SU-DHL-6 (cell line): ENCODE measurements at regions not wholly inside any gene's neighbourhood (a gene's known extent, or its start where the extent isn't known, plus 50 kb on each side); places are given as distances from the start of the nearest gene placed in this dataset.

Experiments
- H2AFZ ChIP-seq: fragments of 200-600 bp; sonication (generic); 2 replicates; pipeline ENCODE4 v1.6.1; 2014; ENCODE audit warnings: low read depth, mild to moderate bottlenecking, moderate library complexity, mixed read lengths, antibody characterized with exemption, low read length; ENCODE audit not compliant: severe bottlenecking
- H3F3A ChIP-seq: fragments of 200-600 bp; shearing (Covaris generic); 2 replicates; pipeline ENCODE4 v1.6.0; 2016; ENCODE audit warnings: antibody characterized with exemption, mild to moderate bottlenecking; ENCODE audit not compliant: insufficient read depth
- H3K27ac ChIP-seq: fragments of 200-600 bp; sonication (generic); 2 replicates; pipeline ENCODE4 v1.5.1; 2016; ENCODE audit warnings: low read depth, mild to moderate bottlenecking, low read length, moderate library complexity, mixed read lengths
- H3K27me3 ChIP-seq: fragments of 200-600 bp; sonication (generic), shearing (Covaris generic); 2 replicates; pipeline ENCODE4 v1.6.0; 2014; ENCODE audit warnings: mild to moderate bottlenecking, low read length
- H3K36me3 ChIP-seq: fragments of 200-600 bp; sonication (generic); 2 replicates; pipeline ENCODE4 v1.6.1; 2014; ENCODE audit warnings: mild to moderate bottlenecking, low read length, mixed read lengths
- H3K4me2 ChIP-seq: fragments of 300-600, 200-600 bp; shearing (Covaris generic), sonication (generic); 2 replicates; pipeline ENCODE4 v1.6.0; 2014; ENCODE audit warnings: low read length, low read depth, mild to moderate bottlenecking; ENCODE audit not compliant: poor library complexity, severe bottlenecking
- H3K4me3 ChIP-seq: fragments of 200-600 bp; sonication (generic); 2 replicates; pipeline ENCODE4 v1.5.1; 2014; ENCODE audit warnings: antibody characterized with exemption, low read length, mild to moderate bottlenecking, mixed read lengths; ENCODE audit not compliant: insufficient read depth, poor library complexity, severe bottlenecking
- H3K79me2 ChIP-seq: fragments of 200-600 bp; sonication (generic); 2 replicates; pipeline ENCODE4 v1.6.1; 2014; ENCODE audit warnings: mild to moderate bottlenecking, low read length, moderate library complexity; ENCODE audit not compliant: insufficient read depth
- H3K9ac ChIP-seq: fragments of 200-600 bp; sonication (generic); 2 replicates; pipeline ENCODE4 v1.7.0; 2014; ENCODE audit warnings: mild to moderate bottlenecking, low read length
- H3K9me2 ChIP-seq: fragments of 200-600 bp; sonication (generic); replicated peaks from 2 replicates; pipeline ENCODE4 v1.6.1; 2014; ENCODE audit warnings: low read length; ENCODE audit not compliant: insufficient read depth
- H3K9me3 ChIP-seq: fragments of 200-600 bp; sonication (generic); 2 replicates; pipeline ENCODE4 v1.6.1; 2014; ENCODE audit warnings: low read length, mixed read lengths; ENCODE audit not compliant: insufficient read depth
- H4K20me1 ChIP-seq: fragments of 200-600 bp; sonication (generic); 2 replicates; pipeline ENCODE4 v1.6.1; 2014; ENCODE audit warnings: low read depth, mild to moderate bottlenecking, antibody characterized with exemption, low read length, moderate library complexity, mixed read lengths
- CTCF ChIP-seq: fragments of 200-600 bp; sonication (generic); IDR thresholded peaks from one replicate; pipeline ENCODE4 v1.5.1; 2017; ENCODE audit warnings: antibody characterized with exemption, mild to moderate bottlenecking, low read length, moderate library complexity; ENCODE audit not compliant: insufficient read depth, poor library complexity, severe bottlenecking
- EZH2phosphoT487 ChIP-seq: fragments of 200-600 bp; sonication (generic), shearing (Covaris generic); conservative IDR thresholded peaks from 2 replicates; pipeline ENCODE4 v1.6.1; 2018; ENCODE audit warnings: mild to moderate bottlenecking, antibody characterized with exemption, low read length, moderate library complexity, mixed read lengths

DNA sequence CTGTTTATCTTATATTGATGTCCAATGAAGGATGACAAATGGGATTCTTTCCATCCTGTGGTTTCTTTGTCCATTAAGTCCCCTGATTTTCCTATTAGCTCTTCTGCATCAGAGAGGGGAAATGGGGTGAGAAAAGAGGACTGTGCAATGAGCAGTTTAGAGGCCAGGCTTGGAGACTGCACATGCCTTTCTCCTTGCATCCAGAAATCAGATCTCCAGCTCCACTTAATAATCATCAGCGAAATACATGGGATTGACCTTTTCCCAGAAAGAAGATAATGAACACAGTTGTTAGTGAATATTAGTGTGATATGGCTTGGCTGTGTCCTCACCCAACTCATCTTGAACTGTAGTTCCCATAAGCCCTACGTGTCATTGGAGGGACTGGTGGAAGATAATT lies 697.4 kb downstream of the CBLN2 start:
- Histone ChIP-seq H3K36me3 (no peaks in the 10 kb centered on the region), H3K9ac (no peak overlapping the region), H3K27ac (no peak overlapping the region), H3K27me3 (no peaks in the 10 kb centered on the region), H3K9me3 (peaks cover 38% of the 10 kb centered on the region; the same call in 1 of the 2 replicates), H3K4me3 (no peak overlapping the region), H3K9me2 (no peaks in the 10 kb centered on the region), H3K4me2 (no peak overlapping the region), H3F3A (no peaks in the 10 kb centered on the region), H2AFZ (peak overlapping the region; percentile 37), H3K79me2 (no peaks in the 10 kb centered on the region), H4K20me1 (no peaks in the 10 kb centered on the region)
- TF ChIP-seq EZH2phosphoT487 (no peak), CTCF (no peak)

GRCh38 chr18:71844814-71845213 lies 699.3 kb downstream of the CBLN2 start:
- no peaks in the 10 kb centered on the region for H3F3A ChIP-seq
- H4K20me1 ChIP-seq: no peaks in the 10 kb centered on the region
- no peak overlapping the region for H3K9ac ChIP-seq
- no peak overlapping the region for H3K4me2 ChIP-seq
- no peaks in the 10 kb centered on the region for H3K79me2 ChIP-seq
- H3K9me2 ChIP-seq: no peaks in the 10 kb centered on the region
- TF ChIP-seq CTCF (no peak), EZH2phosphoT487 (no peak)
- no peaks in the 10 kb centered on the region for H3K27me3 ChIP-seq
- H2AFZ ChIP-seq: no peak overlapping the region
- no peak overlapping the region for H3K27ac ChIP-seq
- no peaks in the 10 kb centered on the region for H3K36me3 ChIP-seq
- H3K9me3 ChIP-seq: peaks cover 26% of the 10 kb centered on the region; the same call in 1 of the 2 replicates
- H3K4me3 ChIP-seq: no peak overlapping the region

- H3F3A ChIP-seq: no peaks in the 10 kb centered on the region
- H3K9me2 ChIP-seq: no peaks in the 10 kb centered on the region
- no peak overlapping the region for H3K4me3 ChIP-seq
- H3K27me3 ChIP-seq: no peaks in the 10 kb centered on the region
- H3K36me3 ChIP-seq: no peaks in the 10 kb centered on the region
- no peaks in the 10 kb centered on the region for H4K20me1 ChIP-seq
- H3K79me2 ChIP-seq: no peaks in the 10 kb centered on the region
- no peak for TF ChIP-seq CTCF
- no peak for TF ChIP-seq EZH2phosphoT487
- H3K9me3 ChIP-seq: peaks cover 7% of the 10 kb centered on the region; the same call in 1 of the 2 replicates
- H3K4me2 ChIP-seq: no peak overlapping the region
- H3K9ac ChIP-seq: no peak overlapping the region
- no peak overlapping the region for H2AFZ ChIP-seq
- no peak overlapping the region for H3K27ac ChIP-seq
These were observed 701.5 kb downstream of the CBLN2 start for GRCh38 chr18:71842666-71843065.
